GM10266 (cell line): ENCODE measurements at regions not wholly inside any gene's neighbourhood (a gene's known extent, or its start where the extent isn't known, plus 50 kb on each side); places are given as distances from the start of the nearest gene placed in this dataset.

Experiments used
- DNase-seq: peaks from one replicate; pipeline ENCODE4 v3.0.0; 2012; ENCODE audit errors: extremely low spot score
- CTCF ChIP-seq: IDR thresholded peaks from 2 replicates; pipeline ENCODE4 v1.5.1; 2012; ENCODE audit warnings: mild to moderate bottlenecking, low read depth; ENCODE audit not compliant: control insufficient read depth, insufficient read depth; ENCODE audit errors: missing control alignments

GRCh38 chr2:223121283-223121682, 69.3 kb downstream of the KCNE4 start:
- no peak for TF ChIP-seq CTCF
- DNase-seq, result no peak

GRCh38 chr2:223122781-223123180, 70.8 kb downstream of the KCNE4 start:
- TF ChIP-seq CTCF, result no peak
- no peak for DNase-seq

- DNase-seq, result no peak
- no peak for TF ChIP-seq CTCF
These were observed 72.0 kb downstream of the KCNE4 start for GRCh38 chr2:223123855-223124610.

- DNase-seq, result no peak
- TF ChIP-seq CTCF, result no peak
These were observed 89.6 kb downstream of the KCNE4 start for GRCh38 chr2:223141606-223142005.

GRCh38 chr2:223142118-223142517, 90.1 kb downstream of the KCNE4 start:
- no peak for TF ChIP-seq CTCF
- DNase-seq, result no peak

GRCh38 chr2:223147431-223147830, 95.4 kb downstream of the KCNE4 start:
- no peak for TF ChIP-seq CTCF
- DNase-seq, result no peak

- no peak for DNase-seq
- no peak for TF ChIP-seq CTCF
These were observed 96.5 kb downstream of the KCNE4 start for GRCh38 chr2:223148516-223148915.
